Tibial nerve (tissue), 4 donors: ENCODE measurements at regions not wholly inside any gene's neighbourhood (a gene's known extent, or its start where the extent isn't known, plus 50 kb on each side); places are given as distances from the start of the nearest gene placed in this dataset.

ENCODE experiments used
- EP300 ChIP-seq, 2 donors: sonication (generic); formaldehyde crosslinking; IDR thresholded peaks; one replicate each; pipeline ENCODE4 v1.6.1; 2017; ENCODE audit warnings: antibody characterized with exemption in 2 of 2, mild to moderate bottlenecking in 1 of 2
- POLR2A ChIP-seq, 2 donors: fragments of 450-650 bp; IDR thresholded peaks; one replicate each; pipeline ENCODE4 v1.6.1; 2017; ENCODE audit warnings: antibody characterized with exemption in 2 of 2, mild to moderate bottlenecking in 2 of 2, moderate library complexity in 2 of 2
- TF ChIP-seq, protein P1 (sequence below), 5 experiments: fragments of 200-600 bp in 3 of 5; fragments of 450-650 bp in 2 of 5; sonication (generic) in 3 of 5; IDR thresholded peaks; one replicate each; pipeline ENCODE4 v1.5.1; 2016 to 2019; ENCODE audit warnings: antibody characterized with exemption in 5 of 5, mild to moderate bottlenecking in 3 of 5, moderate library complexity in 2 of 5

GRCh38 chr2:2922156-2922555, 455.5 kb downstream of the EIPR1 start:
- no peak for TF ChIP-seq POLR2A (IDR thresholded peaks at IDR 0.05)
- TF ChIP-seq, protein P1, sequence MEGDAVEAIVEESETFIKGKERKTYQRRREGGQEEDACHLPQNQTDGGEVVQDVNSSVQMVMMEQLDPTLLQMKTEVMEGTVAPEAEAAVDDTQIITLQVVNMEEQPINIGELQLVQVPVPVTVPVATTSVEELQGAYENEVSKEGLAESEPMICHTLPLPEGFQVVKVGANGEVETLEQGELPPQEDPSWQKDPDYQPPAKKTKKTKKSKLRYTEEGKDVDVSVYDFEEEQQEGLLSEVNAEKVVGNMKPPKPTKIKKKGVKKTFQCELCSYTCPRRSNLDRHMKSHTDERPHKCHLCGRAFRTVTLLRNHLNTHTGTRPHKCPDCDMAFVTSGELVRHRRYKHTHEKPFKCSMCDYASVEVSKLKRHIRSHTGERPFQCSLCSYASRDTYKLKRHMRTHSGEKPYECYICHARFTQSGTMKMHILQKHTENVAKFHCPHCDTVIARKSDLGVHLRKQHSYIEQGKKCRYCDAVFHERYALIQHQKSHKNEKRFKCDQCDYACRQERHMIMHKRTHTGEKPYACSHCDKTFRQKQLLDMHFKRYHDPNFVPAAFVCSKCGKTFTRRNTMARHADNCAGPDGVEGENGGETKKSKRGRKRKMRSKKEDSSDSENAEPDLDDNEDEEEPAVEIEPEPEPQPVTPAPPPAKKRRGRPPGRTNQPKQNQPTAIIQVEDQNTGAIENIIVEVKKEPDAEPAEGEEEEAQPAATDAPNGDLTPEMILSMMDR (IDR thresholded peaks at IDR 0.05): no peak
- no peak for TF ChIP-seq EP300 (IDR thresholded peaks at IDR 0.05)
